SK-N-SH (cell line): ENCODE measurements at regions not wholly inside any gene's neighbourhood (a gene's known extent, or its start where the extent isn't known, plus 50 kb on each side); places are given as distances from the start of the nearest gene placed in this dataset.

Experiments
- CTCF ChIA-PET: fragments of 300-600, 350-600 bp; formaldehyde crosslinking; extraction: SDS; loops from one replicate; lab custom pipeline; 2021; lab: Yijun Ruan, JAX
- POLR2A ChIA-PET: fragments of 350-600 bp; sonication (Branson Sonifier 250); formaldehyde crosslinking; extraction: SDS; loops from one replicate; lab custom pipeline; 2020; ENCODE audit warnings: antibody characterized with exemption, inconsistent platforms; lab: Yijun Ruan, JAX
- DNase-seq: peaks from one replicate; pipeline ENCODE4 v3.0.0; 2012
- H2AFZ ChIP-seq: fragments of 200-600 bp; sonication (generic); 2 replicates; pipeline ENCODE4 v1.8.1; 2016; ENCODE audit warnings: antibody characterized with exemption, mild to moderate bottlenecking, low read depth
- H3F3A ChIP-seq: fragments of 200-600 bp; sonication (generic); replicated peaks from 2 replicates; pipeline ENCODE3; 2016; ENCODE audit warnings: antibody characterized with exemption, mild to moderate bottlenecking; ENCODE audit not compliant: insufficient read depth
- H3K27ac ChIP-seq, 2 experiments: fragments of 200-500 bp in 1 of 2; fragments of 200-600 bp in 1 of 2; sonication (Bioruptor generic) in 1 of 2; sonication (generic), shearing (Covaris generic) in 1 of 2; 2 replicates each; pipeline versions ENCODE4 v1.5.1 to v1.6.1; 2014 to 2016; ENCODE audit warnings: low read depth in 2 of 2, inconsistent platforms in 1 of 2, low read length in 1 of 2, mild to moderate bottlenecking in 1 of 2, mixed read lengths in 1 of 2
- H3K27me3 ChIP-seq: fragments of 200-600 bp; sonication (generic), shearing (Covaris generic); 2 replicates; pipeline ENCODE4 v1.6.1; 2016; ENCODE audit warnings: mixed run types; ENCODE audit not compliant: insufficient read depth
- H3K36me3 ChIP-seq, 2 experiments: fragments of 200-500 bp in 1 of 2; fragments of 200-600 bp in 1 of 2; sonication (Bioruptor generic) in 1 of 2; sonication (generic) in 1 of 2; replicated peaks in 1 of 2; 2 replicates each; pipeline versions ENCODE3 to v1.5.1; 2014 to 2016; ENCODE audit warnings: low read length in 1 of 2, mild to moderate bottlenecking in 1 of 2; ENCODE audit not compliant: insufficient read depth in 2 of 2, control insufficient read depth in 1 of 2
- H3K4me1 ChIP-seq, 2 experiments: fragments of 200-500 bp in 1 of 2; fragments of 200-600 bp in 1 of 2; sonication (Bioruptor generic) in 1 of 2; sonication (generic), shearing (Covaris generic) in 1 of 2; 2 replicates each; pipeline versions ENCODE4 v1.5.1 to v1.6.1; 2014 to 2016; ENCODE audit warnings: low read depth in 1 of 2, low read length in 1 of 2, mixed run types in 1 of 2; ENCODE audit not compliant: insufficient read depth in 2 of 2, control insufficient read depth in 1 of 2
- H3K4me2 ChIP-seq: fragments of 200-600 bp; sonication (generic), shearing (Covaris generic); 2 replicates; pipeline ENCODE4 v1.6.1; 2017; ENCODE audit warnings: mixed run types
- H3K4me3 ChIP-seq, 2 experiments: fragments of 200-500 bp in 1 of 2; fragments of 200-600 bp in 1 of 2; sonication (Bioruptor generic) in 1 of 2; sonication (generic), shearing (Covaris generic) in 1 of 2; 2 replicates each; pipeline versions ENCODE4 v1.5.1 to v1.8.1; 2014 to 2016; ENCODE audit warnings: low read depth in 2 of 2, inconsistent platforms in 1 of 2, low read length in 1 of 2, mild to moderate bottlenecking in 1 of 2, mixed read lengths in 1 of 2, moderate library complexity in 1 of 2
- H3K79me2 ChIP-seq: fragments of 200-600 bp; sonication (generic); 2 replicates; pipeline ENCODE4 v1.8.1; 2017; ENCODE audit warnings: mild to moderate bottlenecking; ENCODE audit not compliant: insufficient read depth
- H3K9ac ChIP-seq: fragments of 200-600 bp; sonication (generic); 2 replicates; pipeline ENCODE4 v1.6.1; 2017; ENCODE audit warnings: mixed run types
- H3K9me2 ChIP-seq: fragments of 200-600 bp; sonication (generic); 2 replicates; pipeline ENCODE4 v1.6.1; 2017; ENCODE audit warnings: mixed run types
- H3K9me3 ChIP-seq: fragments of 200-600 bp; sonication (generic); 2 replicates; pipeline ENCODE4 v1.6.1; 2017; ENCODE audit warnings: mixed run types, mild to moderate bottlenecking, moderate library complexity
- H4K20me1 ChIP-seq: fragments of 200-600 bp; sonication (generic); 2 replicates; pipeline ENCODE4 v1.6.1; 2017; ENCODE audit warnings: mild to moderate bottlenecking, mixed run types; ENCODE audit not compliant: insufficient read depth
- GABPA ChIP-seq: IDR thresholded peaks from 2 replicates; pipeline ENCODE4 v1.4.0; 2012; ENCODE audit warnings: low read depth, mild to moderate bottlenecking
- MAX ChIP-seq: IDR thresholded peaks from 2 replicates; pipeline ENCODE4 v1.4.0; 2012; ENCODE audit warnings: low read depth
- NFIC ChIP-seq: IDR thresholded peaks from 2 replicates; pipeline ENCODE4 v1.4.0; 2012; ENCODE audit warnings: borderline replicate concordance
- PBX3 ChIP-seq: IDR thresholded peaks from 2 replicates; pipeline ENCODE4; 2012
- RAD21 ChIP-seq: IDR thresholded peaks from 2 replicates; pipeline ENCODE4 v1.6.1; 2012; ENCODE audit warnings: mild to moderate bottlenecking, low read length
- REST ChIP-seq: IDR thresholded peaks from 2 replicates; pipeline ENCODE4 v1.6.1; 2012; ENCODE audit warnings: mild to moderate bottlenecking, low read depth, low read length, moderate library complexity
- SMC3 ChIP-seq: IDR thresholded peaks from 2 replicates; pipeline ENCODE4 v1.6.1; 2012; ENCODE audit warnings: low read depth, low read length, improper control_type of control experiment
- USF1 ChIP-seq: IDR thresholded peaks from 2 replicates; pipeline ENCODE4 v1.4.0; 2012; ENCODE audit warnings: low read depth, borderline replicate concordance
- USF2 ChIP-seq: fragments of 150-350 bp; IDR thresholded peaks from 2 replicates; pipeline ENCODE4 v1.6.1; 2017; ENCODE audit warnings: antibody characterized with exemption, low read length, low read depth, borderline replicate concordance
- WGBS: methylation state at CpG from one replicate; pipeline ENCODE4 v1.1.6; 2017; ENCODE audit warnings: low lambda C conversion rate; 5-methylcytosine and 5-hydroxymethylcytosine counted together

- CTCF ChIA-PET: interaction anchor here (0.9 to 1.9 kb wide), 6 partner anchors 19 to 311 kb away, joined by 3 to 10 read pairs (median 3); no protein-coding TSS in a partner anchor
- Histone ChIP-seq H3K27ac (no peak overlapping the region), H2AFZ (no peak overlapping the region), H4K20me1 (no peaks in the 10 kb centered on the region), H3K36me3 (no peaks in the 10 kb centered on the region), H3K9ac (no peak overlapping the region), H3K4me3 (no peak overlapping the region), H3K27me3 (no peaks in the 10 kb centered on the region), H3F3A (no peaks in the 10 kb centered on the region), H3K9me2 (no peaks in the 10 kb centered on the region), H3K79me2 (no peaks in the 10 kb centered on the region), H3K9me3 (no peaks in the 10 kb centered on the region; the same call in 1 of the 2 replicates), H3K4me2 (no peak overlapping the region)
- POLR2A ChIA-PET: no interaction called here
- WGBS: 76% methylated on average over 6 of the region's 6 CpGs
- no peak for TF ChIP-seq USF1
- TF ChIP-seq USF2: no peak
- no peak for TF ChIP-seq MAX
- TF ChIP-seq GABPA: no peak
- TF ChIP-seq SMC3: no peak
- no peak for TF ChIP-seq PBX3
- TF ChIP-seq NFIC: no peak
- no peak for TF ChIP-seq RAD21
- no peak for TF ChIP-seq REST
- TF ChIP-seq, all 33 proteins: peak for 0
- H3K4me1 ChIP-seq: peaks cover 10 to 20% of the 10 kb centered on the region in 2 experiments; a peak in 3 of 4 replicates
- DNase-seq: peak; percentile 32
Observed at GRCh38 chr3:150216041-150216811, 191.9 kb upstream of the TSC22D2 start.
